DMS 273 (cell line): ENCODE measurements at regions not wholly inside any gene's neighbourhood (a gene's known extent, or its start where the extent isn't known, plus 50 kb on each side); places are given as distances from the start of the nearest gene placed in this dataset.
"Not testable (repeated sequence)": the region's sequence is repeated elsewhere in the genome, so short reads cannot be mapped to it uniquely, and the experiment has no call there.

Experiments
- DNase-seq: peaks from one replicate; lab custom pipeline; 2025; ENCODE audit not compliant: unreplicated experiment; lab: John Stamatoyannopoulos, UW

- no peak for DNase-seq
Measured at GRCh38 chr16:79950932-79951719, 350.6 kb upstream of the MAF start.

DNA sequence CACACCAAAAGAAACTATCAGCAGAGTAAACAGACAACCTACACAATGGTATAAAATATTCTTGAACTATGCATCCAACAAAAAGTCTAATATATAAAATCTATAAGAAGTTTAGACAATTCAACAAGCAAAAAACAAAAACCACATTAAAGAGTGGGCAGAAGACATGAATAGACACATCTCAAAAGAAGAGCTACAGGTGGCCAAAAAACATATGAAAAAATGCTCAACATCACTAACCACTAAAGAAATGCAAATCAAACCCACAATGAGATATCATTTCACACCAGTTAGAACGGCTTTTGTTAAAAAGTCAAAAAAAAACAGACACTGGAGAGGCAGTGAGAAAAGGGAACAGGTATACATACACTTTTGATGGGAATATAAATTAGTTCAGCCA lies 348.9 kb upstream of the MAF start:
- no peak for DNase-seq

GRCh38 chr16:79947771-79948170 lies 347.2 kb upstream of the MAF start:
- no peak for DNase-seq

GRCh38 chr16:79946252-79946651 lies 345.7 kb upstream of the MAF start:
- DNase-seq = no peak

GRCh38 chr16:79943736-79944135 lies 343.2 kb upstream of the MAF start:
- no peak for DNase-seq

DNA sequence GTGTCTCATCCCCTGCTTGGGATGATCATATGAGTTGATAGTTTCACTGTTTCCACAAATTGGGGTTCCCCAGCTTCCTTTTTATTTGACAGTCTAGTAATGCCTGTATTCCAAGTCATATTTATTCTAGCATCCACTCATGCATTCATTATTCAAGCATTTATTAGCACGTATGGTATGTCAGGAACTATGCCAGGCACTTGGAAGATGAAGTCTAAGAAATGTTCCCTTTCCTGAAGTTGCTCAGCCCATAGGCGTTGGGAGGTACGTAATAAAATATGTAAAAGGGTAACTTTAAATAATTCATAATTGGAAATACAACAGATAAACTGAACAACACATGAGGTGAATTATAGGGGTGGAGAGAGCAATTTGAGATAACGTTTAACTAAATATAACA lies 338.0 kb upstream of the MAF start:
- no peak for DNase-seq

GRCh38 chr16:79937671-79938070 lies 337.1 kb upstream of the MAF start:
- not testable (repeated sequence) for DNase-seq

DNA sequence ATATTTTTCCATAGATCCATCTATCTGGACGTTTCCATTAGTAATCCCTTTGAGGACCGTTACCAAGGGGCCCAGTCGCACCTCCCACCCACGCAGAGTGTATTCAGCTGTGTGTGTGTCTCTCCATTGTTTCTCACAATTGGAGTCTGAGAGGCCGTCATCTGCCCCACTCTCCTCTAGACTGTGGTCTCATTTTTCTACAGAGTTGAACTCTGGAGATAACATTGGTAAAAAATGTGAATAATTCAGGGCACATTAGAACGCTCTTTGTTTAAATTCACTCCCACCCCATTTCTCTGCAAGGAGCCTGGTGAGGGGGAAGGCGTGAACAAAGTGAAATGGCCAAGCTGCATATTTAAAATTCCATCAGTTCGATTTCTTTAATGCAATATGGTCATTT lies 333.1 kb upstream of the MAF start:
- DNase-seq = no peak

- no peak for DNase-seq
Measured at GRCh38 chr16:79932572-79932971, 332.0 kb upstream of the MAF start.

GRCh38 chr16:79931721-79932120 lies 331.2 kb upstream of the MAF start:
- no peak for DNase-seq

DNA sequence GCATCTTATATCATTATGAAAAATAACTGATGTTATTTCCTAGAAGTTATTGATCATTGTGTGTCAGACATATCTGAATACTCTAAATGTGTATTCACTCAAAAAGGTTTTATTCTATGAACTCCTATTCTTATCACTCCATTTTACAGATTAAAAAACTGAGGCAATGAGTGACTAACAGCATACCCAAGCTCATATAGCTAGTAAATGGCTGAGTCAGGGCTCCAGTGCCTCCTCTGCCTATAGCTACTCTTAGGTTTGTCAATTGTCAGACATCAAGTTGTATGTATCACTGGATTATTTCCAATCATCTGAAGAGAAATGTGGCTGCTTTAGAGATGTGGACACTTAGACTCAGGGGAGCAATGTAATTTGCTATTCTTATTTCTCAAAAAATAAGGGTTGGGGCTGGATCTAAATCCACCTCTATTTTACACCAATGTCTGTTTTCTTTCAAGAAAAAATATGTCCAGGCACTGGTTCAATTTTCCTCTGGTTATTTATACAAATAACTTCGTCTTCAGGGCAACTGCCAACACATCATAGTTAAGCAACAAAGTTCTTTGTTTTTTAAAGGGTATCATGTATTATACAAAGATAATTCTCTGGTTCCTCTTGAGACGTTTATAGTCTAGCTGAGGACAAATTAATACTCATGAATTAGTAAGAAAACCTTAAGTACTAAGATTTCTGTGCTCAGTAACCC lies 328.9 kb upstream of the MAF start:
- no peak for DNase-seq

GRCh38 chr16:79928142-79928873 lies 327.8 kb upstream of the MAF start:
- no peak for DNase-seq

DNA sequence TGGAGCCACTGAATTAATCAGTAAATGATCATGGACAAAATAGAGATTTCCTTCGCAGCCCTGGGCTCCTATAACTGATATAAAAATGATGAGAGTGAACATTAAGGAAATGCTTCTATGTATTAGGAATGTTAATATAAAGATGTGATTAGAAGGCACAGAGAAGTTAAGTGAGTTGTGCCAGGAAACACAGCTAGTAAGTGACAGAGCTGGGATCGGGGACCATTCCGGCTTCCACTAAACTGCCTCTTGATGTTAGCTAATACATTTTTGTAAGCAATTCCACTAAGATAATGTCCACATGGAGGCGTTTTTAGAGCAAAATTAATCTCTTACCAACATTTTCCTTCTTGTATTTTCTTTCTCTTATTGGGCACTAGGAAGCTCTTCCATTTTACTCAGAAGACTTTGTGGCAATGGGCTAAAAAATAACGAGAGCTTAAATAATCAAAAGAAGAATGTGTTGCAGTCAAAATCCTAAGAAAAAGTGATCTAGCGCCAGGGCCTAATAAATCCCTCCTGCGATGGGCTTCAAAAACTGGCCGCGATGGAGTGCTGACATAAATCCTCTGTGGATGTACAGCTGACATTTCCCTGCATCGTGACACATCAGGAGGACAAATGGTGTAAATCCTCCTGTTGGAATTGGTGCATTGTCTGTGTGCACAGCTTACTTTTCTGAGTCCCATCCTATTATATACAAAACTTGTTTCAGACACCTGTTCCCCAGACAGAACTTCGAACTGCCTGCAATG lies 326.1 kb upstream of the MAF start:
- no peak for DNase-seq

GRCh38 chr16:79923431-79923830 lies 322.9 kb upstream of the MAF start:
- no peak for DNase-seq

GRCh38 chr16:79920685-79921084 lies 320.1 kb upstream of the MAF start:
- no peak for DNase-seq

GRCh38 chr16:79918916-79919315 lies 318.4 kb upstream of the MAF start:
- no peak for DNase-seq

- DNase-seq = no peak
Measured at GRCh38 chr16:79915761-79916160, 315.2 kb upstream of the MAF start.

DNA sequence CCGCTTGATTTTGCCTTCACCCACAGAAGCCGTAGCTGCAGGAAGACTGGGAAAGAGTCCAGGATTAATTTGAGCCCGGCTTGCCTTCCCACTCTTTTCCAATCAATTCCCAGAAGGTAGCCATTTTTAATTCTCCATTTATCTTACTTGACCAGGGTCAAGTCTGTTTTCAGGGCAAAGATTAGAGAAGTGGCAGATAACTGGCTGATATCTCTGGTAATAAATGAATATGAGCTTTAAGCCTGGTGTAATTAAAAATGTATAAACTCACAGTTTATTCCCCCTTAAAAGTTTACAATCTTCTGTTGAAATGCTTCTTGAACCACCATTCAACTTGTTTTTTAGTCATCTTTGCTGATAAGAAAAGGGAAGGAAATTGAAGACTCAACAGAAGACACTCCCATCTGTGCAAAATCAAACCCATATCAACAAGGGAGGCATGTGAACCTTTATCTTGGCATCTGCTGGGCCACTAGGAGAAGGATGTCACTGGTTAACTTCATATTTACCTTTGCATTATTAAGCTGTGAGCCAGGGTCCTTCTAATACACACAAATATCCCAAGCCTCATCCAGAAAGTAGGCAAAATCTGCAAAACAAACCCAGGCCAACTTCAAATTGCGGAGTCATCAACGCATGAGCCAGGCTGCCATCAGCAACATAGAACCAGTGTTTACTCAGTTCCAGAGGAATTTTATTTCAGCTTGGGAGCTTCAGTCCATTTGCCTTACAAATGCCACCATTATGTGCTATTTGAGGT lies 314.6 kb upstream of the MAF start:
- DNase-seq = no peak

DNA sequence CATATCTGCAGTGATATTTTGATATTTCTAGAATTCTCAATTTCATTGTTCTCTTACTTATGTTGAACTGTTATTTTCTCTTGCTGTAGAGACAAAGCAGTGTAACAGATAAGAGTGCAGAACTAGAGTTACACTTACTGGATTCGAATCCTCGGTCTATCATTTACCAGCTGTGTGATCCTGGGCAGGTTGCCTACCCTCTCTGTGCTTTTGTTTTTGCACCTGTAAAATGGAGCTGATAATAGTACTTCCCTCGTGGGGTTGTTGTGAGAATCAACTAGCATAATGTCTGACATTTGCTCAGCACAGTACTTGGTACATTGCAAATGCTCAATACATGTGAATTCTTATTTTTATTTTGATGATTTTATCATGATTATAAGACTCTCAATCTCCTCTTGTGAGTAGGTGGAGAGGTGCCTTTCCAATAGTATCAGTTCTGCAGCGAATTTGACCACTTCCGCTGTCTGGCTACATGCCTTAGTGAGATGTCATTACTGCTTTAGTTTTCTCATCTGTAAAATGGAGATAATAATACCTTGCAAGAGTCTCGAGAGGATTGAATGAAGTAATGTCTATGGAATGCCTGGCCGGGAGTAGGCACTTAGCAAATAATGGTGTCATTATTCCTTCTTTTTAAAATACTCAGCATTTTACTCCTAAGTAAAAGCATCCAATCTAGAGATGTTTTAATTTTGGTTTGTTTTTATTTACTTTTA lies 312.2 kb upstream of the MAF start:
- DNase-seq = no peak

DNA sequence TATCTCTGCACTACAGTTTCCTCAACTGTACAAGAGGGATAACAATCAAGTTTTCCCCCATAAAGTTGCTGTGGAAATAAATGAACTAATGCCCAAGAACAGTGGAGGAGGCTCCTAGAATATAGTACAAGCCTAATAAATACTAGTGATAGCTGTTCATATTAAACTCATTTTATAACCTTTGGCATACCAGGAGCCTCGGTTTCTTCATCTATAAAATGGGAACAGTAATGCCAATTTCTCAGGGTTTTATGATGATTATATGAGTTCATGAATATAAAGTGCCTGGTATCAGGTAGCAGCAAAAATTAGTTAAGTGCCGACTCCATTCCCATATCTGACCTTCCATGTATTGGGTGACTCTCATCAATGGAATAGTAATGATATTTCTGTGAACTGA lies 311.1 kb upstream of the MAF start:
- no peak for DNase-seq
